HG03139 (cell line): ENCODE measurements at regions not wholly inside any gene's neighbourhood (a gene's known extent, or its start where the extent isn't known, plus 50 kb on each side); places are given as distances from the start of the nearest gene placed in this dataset.

ENCODE experiments used
- ATAC-seq: cut with Tn5 transposase; IDR thresholded peaks from one replicate; pipeline ENCODE4 v1.9.1; 2021; ENCODE audit not compliant: unreplicated experiment

DNA sequence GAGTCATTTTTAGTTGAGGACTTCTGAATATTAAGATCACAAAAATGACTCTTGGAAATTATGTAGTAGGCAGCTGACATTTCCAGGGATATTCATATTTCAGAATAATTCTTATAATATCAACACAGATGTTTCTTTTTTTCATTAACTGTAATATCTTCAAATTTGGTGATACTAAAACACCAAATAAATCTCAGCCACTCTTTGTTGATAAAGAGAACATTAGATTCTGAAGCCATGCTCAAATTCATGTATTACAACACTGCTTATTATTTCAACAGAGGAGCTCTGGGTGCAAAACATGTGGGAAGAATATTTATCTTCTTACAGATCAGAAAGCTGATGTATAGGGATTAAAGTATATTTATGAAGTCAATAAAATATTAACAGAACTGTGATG, 355.4 kb downstream of the CRPPA start:
- no peak for ATAC-seq

DNA sequence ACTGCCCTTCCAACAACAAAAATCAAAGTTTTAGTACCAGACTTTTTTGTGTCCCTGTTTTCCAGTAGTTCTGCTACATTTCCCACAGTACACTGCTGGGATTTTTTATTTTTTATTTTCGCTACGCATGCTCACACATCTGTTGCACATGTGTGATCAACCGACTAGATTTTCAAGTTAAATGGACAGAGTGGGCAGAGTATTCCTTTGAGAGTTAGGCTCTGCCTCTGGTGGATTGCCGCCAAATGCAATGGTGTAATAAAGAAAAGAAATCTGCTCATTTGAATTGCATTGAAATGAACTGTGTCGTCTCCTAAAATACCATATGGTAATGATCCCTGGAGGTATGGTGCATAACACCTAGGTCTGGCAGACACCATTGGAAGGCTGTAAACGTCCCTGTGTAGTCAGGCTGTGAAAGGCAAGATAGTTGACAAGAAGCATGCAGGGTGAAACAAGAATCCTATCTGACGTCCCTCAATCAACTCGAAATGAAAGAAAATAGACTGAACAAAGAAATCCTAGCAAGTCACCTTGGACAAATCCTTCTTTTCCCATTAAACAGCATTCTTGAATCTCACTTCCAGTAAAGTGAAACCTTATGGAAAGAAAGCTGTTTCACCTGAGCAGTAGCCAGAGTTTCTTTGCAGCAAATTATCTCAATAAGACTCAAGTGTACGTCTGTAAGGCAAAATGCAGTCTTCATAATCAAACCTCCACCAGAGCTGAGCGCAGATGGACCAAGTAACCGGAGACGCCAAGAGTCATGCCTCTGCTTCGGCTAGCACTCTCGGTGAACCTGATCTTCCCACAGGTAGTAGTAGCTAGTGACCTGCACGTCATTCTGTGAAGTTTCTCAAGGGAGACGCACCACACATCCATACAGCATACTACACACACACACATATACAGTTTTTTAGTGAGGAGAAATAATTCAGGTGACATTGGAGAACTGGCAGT, 357.3 kb downstream of the CRPPA start:
- no peak for ATAC-seq

DNA sequence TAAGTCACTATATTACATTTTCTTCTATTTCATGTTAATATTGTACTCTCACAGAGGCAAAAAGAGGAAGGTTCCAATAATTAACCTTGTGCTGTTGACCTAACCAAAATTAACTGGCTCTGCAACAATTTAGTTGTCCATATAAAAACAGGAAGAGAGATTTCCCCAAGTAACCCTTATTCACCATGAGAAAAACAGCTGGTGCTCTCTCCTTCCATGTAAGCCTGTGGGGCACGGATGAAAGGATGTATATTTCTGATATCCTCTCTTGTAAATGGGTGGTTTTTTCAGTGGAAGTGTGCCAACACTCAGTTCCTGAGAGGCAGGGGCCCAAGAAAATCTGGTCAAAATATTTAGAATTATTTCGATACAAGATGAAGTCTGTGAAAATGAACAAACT, 358.1 kb downstream of the CRPPA start:
- ATAC-seq: no peak

DNA sequence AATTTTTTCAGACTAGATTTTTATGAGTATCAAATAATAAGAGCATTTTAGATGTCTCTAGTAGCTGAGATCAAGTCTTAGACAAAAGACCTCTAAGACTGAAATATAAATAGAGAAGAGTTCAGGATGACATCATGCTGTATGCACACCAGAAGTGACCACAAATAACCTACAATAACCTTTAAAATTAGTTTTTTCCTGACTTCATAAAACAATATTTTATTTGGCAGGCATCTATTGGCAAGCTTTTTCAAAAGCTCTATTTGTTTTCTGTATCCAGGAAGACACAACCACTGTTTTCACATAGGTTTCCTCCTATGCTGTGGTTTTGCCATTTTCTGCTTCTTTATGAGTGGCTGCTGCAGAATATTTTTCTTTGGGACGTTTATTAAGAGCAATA, 359.1 kb downstream of the CRPPA start:
- no peak for ATAC-seq

DNA sequence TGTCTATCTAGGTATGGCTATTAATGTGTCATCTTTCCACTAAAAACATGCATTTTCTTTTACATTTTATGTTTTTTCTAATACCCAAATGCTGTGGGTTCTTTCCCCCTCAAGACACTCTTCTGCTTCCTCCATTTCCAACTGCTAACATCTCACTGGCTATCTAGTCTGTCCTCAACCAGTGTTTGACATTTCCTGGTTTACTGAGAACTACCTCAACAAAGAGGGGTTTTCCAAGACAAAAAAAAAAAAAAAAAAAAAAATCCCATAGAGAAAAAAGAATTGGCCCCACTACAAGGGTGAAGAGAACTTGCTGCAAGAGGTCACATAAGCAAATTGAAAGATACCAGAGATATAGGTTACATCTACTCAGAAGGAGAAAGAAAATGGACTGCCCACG, 359.7 kb downstream of the CRPPA start:
- no peak for ATAC-seq

DNA sequence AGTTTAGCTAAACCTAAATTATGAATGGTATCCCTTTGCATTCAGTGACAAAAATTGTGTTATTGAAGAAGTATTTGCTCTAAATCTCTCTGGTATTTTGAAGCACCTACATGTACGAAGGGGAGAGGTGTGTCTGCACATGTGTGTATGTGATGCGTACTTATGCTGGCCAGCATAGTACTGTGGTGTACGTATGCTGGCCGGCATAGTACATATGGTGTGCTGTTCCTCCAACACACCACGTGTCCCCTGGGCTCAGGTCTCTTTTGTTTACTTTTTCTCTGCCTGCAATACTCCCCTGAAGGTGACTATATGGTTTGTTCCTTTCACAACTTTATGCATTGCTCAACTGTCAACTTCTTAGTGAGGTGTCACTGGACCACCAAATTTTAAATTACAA, 360.3 kb downstream of the CRPPA start:
- ATAC-seq: no peak

DNA sequence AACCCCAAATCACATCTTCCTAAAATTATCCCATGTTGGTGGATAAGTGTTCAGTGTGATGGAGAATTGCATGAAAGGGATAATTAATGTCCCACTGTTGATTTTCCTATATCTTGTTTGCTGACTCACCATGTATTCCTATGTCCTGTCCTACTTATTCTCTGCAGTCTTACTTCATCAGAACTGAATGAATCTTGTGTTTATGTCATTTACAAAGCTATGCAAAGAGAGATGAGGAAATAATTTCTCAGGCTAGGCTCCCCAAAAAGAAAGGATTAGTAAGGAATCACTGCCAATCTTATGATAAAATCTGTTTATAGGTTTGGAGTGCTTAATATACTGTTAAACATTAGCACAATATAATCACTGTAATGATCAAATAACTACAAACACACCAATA, 360.8 kb downstream of the CRPPA start:
- ATAC-seq: no peak

DNA sequence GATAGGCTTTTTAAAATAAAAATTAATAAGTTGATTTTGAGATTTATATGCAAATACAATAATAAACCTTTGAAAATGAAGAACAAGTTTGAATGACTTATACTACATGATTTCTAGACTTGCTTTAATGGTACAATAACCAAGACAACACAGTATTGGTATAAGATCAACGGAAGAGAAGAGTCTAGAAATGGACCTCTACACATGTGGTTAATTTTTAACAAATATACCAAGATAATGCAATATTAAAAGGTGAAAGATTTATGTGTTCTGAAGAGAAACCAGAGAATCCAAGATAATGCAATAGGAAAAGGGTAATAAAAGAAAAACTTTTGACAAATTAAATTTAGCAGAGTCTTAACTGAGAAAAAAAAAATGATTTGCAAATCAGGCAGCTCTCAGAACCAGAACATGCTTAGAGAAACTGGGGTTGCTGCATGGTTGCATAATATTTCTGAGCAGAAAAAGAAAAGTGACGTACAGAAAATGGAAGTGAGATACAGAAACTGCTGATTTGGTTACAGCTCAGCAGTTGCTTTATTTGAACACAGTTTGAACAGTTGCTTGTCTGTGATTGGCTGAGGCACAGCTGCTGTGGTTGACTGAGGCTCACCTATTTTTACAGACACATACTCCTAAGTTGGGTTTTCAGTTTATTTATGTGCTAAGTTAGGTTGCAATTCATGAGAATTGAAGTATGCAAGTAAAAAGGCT, 365.9 kb downstream of the CRPPA start:
- ATAC-seq: no peak

DNA sequence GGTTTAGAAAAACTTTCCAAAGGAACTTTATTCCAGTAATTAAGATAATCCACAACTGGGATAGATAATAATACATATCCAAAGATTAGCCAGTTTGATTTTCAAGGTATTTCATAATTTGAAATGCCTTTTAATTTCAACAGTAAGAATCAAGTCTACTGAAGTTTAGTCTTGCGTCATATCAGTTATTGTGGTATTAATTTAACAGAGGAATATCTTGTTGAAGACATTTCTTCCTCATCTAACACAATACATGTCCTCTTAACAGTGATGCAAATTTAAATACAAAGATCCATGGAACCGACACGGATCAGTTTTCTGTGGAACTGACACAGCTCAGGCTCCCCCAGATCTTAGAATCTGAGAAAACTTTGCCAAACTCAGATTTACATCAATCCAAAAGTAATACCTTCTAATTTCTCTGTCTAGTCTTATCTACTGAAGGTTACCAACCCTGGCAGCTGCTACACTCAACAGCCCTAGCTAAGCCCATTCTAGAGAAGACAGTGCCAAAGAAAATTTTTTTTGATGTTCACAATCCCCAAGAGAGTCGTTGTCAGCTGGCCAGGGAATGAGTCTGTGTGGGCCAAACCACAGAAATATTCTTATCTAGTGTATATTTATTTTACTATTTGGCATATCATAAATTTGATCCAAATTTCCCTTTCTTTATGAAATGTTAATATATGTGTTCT, 365.2 kb upstream of the MEOX2 start:
- ATAC-seq: no peak

DNA sequence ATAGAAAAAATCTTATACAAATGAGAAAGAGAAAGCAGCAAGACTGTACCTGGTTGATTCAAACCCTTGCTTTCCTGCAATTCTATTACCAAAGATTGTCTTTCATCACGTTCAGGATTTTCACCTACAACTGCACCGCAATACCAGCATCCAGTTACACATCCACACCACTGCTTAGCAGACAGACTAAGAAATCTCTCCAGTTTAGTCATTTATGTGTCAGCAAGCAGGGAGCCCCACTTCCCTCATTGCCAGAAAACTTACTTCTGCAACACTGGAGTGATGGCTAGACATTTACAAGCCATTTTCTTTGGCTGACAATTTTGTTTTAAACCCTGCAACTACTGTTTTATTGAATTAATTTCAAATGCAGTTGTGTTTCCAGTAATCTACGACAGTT, 359.6 kb upstream of the MEOX2 start:
- ATAC-seq: no peak

DNA sequence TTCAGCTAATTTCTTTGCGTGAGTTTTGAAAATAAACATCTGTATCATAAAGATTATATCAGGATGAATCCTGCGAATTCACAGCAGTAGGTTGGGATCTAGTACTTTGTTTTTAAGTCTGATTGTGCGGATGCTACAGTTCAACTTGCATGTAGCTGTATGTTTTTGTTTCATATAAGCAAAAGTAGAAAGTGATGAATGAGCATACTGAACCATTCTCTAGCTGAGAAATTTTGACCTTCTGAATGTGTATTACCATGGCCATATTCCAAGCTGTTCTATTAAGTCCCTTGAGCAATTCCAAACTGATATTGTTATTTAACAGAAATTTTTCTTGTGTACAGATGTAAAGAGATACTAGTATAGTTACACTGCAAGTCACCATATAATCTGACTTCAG, 358.8 kb upstream of the MEOX2 start:
- ATAC-seq: no peak

DNA sequence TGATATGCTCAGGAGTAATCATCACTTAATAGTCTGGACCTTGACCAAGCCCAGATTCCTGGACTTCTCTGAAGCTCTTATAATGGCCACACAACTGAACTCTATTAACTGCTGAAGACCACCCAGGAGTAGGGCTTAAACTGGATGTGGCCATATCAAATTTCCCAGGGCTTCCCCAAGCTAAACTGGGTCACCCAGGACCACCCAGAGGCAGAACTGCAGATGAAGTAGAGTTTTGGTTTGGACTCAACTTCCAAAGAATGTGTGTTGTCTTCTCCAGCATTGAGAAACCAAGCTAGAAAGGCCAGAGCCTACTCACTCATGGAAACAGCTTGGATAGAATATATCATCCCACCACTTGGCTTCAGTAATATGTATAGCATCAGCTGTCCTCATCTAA, 358.2 kb upstream of the MEOX2 start:
- no peak for ATAC-seq

DNA sequence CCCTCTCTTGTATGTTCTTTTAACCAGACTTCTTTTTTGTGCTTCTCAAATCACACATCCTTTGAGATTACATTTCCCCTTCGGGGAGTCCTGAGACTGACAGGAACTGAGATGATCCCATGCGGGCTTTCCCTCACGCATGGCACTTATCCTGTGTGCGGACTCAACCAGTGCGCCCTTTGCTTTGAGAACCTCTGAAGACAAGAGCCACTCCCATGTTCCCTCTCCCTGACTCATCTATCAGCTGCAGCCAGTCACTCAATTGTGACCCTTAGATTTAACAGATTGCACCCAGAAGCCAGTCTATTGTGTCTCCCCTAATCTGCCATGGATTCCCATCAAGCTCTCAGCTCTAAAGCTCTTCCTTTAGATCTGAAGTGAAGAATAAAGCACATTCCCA, 353.9 kb upstream of the MEOX2 start:
- ATAC-seq: no peak

DNA sequence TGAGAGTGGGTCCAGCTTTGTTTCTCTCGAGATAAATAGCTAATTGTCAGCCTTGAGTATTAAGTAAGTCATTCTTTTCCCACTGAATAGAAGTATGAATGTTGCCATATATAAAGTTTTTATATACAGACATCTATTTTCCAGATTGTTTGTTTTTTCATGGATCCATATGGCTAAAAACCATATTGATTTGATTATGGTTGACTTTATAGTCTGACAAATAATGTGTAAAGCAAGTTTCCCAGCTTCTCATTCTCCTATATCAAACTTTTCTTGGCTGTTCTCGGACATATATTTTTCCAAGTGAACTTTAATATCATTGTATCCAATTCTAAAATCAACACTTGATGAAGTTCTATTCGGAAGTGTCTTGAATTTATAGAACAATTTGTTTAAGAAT, 352.4 kb upstream of the MEOX2 start:
- ATAC-seq: no peak

DNA sequence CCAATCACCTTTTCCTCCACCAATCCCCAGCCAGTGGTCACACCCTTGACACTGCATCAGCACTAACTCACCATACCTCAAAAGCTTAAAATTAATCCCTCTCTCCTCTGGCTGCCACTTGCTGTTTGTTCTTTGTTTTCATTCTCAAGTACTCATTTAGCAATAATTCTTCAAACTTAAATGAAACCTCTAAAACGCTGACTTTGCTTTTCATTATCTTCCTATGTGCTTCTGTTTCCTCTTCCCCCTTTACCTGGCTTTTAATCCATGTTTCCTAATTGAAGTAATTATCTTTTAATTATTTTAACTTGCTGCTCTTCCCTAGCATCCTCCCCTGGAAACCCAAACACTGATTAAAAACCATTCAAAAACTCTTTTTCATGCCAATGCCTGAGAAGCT, 348.9 kb upstream of the MEOX2 start:
- no peak for ATAC-seq

DNA sequence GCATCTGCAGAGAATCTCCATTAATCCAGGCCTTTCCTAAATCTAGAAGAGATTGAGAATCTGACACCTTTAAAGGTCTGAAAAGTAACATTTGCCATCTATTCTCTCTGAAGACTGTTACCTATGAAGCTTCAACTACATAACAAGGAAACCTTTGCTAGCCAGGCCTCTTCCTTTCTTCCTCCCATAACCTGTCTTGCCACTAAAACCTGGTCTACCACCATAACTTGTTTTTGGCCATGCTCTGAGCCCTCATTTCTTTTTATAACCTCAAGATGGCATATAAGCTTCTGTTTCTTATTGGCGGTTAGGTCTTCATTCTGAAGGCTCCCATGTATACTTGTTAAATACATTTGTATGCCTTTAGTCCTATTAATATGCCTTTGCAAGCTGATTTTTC, 348.4 kb upstream of the MEOX2 start:
- ATAC-seq: no peak

DNA sequence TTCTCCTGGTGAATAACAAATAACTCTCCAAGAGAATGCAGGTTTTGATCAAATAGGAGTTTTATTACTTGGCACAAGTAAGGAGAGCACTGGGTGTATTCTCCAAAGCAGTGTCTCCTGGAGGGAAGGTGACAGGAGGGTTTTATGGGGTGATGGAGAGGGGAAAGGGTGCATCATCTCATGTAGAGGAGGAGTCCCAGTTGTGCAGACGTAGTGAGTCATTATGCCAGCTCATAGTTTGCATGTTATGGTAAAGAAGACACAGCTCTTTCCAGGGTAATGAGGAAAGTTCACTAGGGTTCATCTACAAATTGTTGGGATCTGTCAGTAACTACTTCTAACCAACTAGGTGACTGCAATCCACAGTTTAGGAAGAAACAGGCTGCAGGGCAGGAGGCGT, 347.9 kb upstream of the MEOX2 start:
- ATAC-seq: no peak

DNA sequence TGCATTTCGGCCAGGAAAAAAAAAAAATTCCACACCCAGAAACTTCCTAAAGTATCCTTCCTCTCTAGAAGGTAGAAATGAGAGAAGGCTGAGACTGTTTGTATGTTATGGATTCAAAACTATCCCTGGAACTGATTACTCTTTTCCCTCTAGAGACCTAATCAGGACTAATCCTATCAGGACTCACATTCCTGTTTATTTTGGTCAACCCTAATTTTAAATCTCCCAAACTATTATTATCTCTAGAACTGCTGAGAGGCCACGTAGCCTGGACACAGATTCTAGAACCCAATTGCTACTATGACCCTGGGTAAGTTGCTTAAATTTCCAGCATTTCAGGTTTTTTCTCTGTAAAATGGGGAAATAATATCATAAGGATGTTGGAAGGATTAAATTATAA, 346.8 kb upstream of the MEOX2 start:
- ATAC-seq: no peak

DNA sequence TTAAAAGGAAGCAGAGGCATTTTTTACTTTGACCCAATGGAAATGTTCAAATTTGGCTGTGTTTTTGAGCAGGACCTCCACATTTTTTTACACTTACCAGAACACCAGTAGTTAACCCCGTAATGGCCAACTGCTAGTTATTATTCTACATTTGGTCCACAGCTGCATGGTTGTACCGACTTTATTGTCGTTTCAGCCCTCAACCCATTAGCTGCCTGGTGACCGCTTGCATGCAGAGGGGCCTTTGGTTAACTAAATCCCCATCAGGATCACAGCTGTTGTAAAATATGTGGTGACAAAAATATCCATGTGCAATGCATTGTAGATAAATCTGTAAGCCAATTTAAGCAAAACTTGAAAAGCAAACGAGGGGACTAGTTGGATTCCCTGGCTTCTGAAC, 342.2 kb upstream of the MEOX2 start:
- no peak for ATAC-seq

DNA sequence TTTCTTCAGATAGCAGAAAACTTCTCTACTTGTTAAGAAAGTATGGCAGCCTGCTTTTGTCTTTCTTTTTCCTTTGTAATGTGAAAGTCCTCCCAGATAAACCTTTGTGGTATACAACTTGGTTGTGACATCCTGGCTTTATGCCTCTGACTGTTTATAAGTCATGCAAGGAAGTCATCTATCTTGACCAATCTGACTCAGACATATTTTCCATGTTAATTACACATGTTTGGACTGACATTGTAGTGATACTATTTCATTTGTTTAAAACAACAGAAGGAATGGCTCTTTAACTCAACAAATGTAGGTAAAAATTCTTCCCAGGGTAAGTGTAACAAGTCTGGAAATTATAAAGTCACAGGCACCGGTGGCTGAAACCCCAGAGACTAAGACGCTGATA, 341.6 kb upstream of the MEOX2 start:
- no peak for ATAC-seq

DNA sequence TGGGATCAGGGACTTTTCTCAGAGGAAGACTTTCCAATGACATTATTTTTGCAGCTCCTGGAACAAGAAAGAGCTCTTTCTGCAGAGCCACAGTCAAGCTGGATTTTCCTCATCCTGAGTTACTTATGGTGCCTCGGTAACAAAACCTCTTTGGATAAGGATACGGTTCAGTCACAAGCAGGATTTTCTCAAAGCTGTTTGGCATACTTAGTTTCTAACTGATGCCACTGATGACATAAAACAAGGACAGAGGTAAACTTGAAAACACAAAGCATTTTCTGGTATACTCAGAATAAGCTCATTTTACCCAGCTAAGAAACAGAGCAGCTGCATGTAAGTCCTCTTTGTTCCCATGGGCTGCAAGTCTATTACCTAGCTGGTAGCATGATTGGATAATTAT, 340.9 kb upstream of the MEOX2 start:
- ATAC-seq: no peak
